ENCODE measurements at regions not wholly inside any gene's neighbourhood (a gene's known extent, or its start where the extent isn't known, plus 50 kb on each side); places are given as distances from the start of the nearest gene placed in this dataset.

- no peak for TF ChIP-seq CTCF (conservative IDR thresholded peaks at IDR 0.05; ENCODE audit: low read length)
- no peak for TF ChIP-seq EZH2phosphoT487 (IDR thresholded peaks at IDR 0.05; ENCODE audit: borderline replicate concordance)
These were observed 214.4 kb downstream of the ETS1 start for GRCh38 chr11:128372977-128373376.
